Breast epithelium (tissue), 4 donors: ENCODE measurements at regions not wholly inside any gene's neighbourhood (a gene's known extent, or its start where the extent isn't known, plus 50 kb on each side); places are given as distances from the start of the nearest gene placed in this dataset.

Experiments used
- DNase-seq, 2 donors: peaks; one replicate each; pipeline ENCODE4 v3.0.0-alpha.2; 2019; ENCODE audit warnings: low spot score in 2 of 2
- H3K27ac ChIP-seq, 2 donors: fragments of 200-600 bp; sonication (generic) in 1 of 2; one replicate each; pipeline ENCODE4 v1.5.1; 2016 to 2019; ENCODE audit warnings: mild to moderate bottlenecking in 1 of 2
- H3K27me3 ChIP-seq, 2 donors: fragments of 200-600 bp; sonication (generic) in 1 of 2; one replicate each; pipeline versions ENCODE4 v1.5.1 to v1.6.0; 2017 to 2019; ENCODE audit warnings: control low read depth in 1 of 2, mild to moderate bottlenecking in 1 of 2
- H3K36me3 ChIP-seq: fragments of 200-600 bp; one replicate; pipeline ENCODE4 v1.5.1; 2019
- H3K4me1 ChIP-seq, 2 donors: fragments of 200-600 bp; sonication (generic); one replicate each; pipeline ENCODE4 v1.5.1; 2016 to 2019; ENCODE audit warnings: control low read depth in 1 of 2
- H3K4me3 ChIP-seq, 3 donors: fragments of 200-600 bp; sonication (generic); 1 replicate in 2 of 3; 2 replicates in 1 of 3; pipeline ENCODE4 v1.5.1; 2016 to 2019; ENCODE audit warnings: mild to moderate bottlenecking in 3 of 3, moderate library complexity in 2 of 3
- H3K9me3 ChIP-seq, 2 donors: fragments of 200-600 bp; sonication (generic) in 1 of 2; one replicate each; pipeline ENCODE4 v1.5.1; 2016 to 2019; ENCODE audit warnings: control low read depth in 1 of 2
- CTCF ChIP-seq, 3 donors: fragments of 450-650 bp; IDR thresholded peaks; one replicate each; pipeline ENCODE4 v1.5.1; 2016 to 2017; ENCODE audit warnings: antibody characterized with exemption in 3 of 3, mild to moderate bottlenecking in 3 of 3, moderate library complexity in 3 of 3
- POLR2A ChIP-seq: fragments of 450-650 bp; IDR thresholded peaks from one replicate; pipeline ENCODE4 v1.6.1; 2016; ENCODE audit warnings: antibody characterized with exemption, mild to moderate bottlenecking, moderate library complexity
- POLR2AphosphoS5 ChIP-seq, 3 donors: sonication (generic); formaldehyde crosslinking; IDR thresholded peaks; one replicate each; pipeline ENCODE4 v1.6.1; 2017; ENCODE audit warnings: antibody characterized with exemption in 3 of 3
- intact Hi-C: fragments of 100-400 bp; cut with DNase I; formaldehyde crosslinking; loops from one replicate; pipeline ENCODE4 v1.15.1; 2023; ENCODE audit warnings: low total_unique reads

GRCh38 chr6:139996253-139996834, 621.9 kb upstream of the CITED2 start:
- Histone ChIP-seq H3K27ac (no peak overlapping the region), H3K27me3 (no peaks in the 10 kb centered on the region), H3K36me3 (no peaks in the 10 kb centered on the region), H3K4me1 (no peaks in the 10 kb centered on the region), H3K9me3 (no peaks in the 10 kb centered on the region), H3K4me3 (no peak overlapping the region)
- no peak for TF ChIP-seq POLR2A
- TF ChIP-seq POLR2AphosphoS5 (IDR thresholded peaks at IDR 0.05), result no peak
- TF ChIP-seq CTCF (IDR thresholded peaks at IDR 0.05), result no peak
- intact Hi-C loops, result no loop called here
- DNase-seq, result no peak

GRCh38 chr6:139994998-139995397, 620.5 kb upstream of the CITED2 start:
- no peak overlapping the region for H3K4me3 ChIP-seq
- H3K27ac ChIP-seq, result no peak overlapping the region
- H3K36me3 ChIP-seq, result no peaks in the 10 kb centered on the region
- no peaks in the 10 kb centered on the region for H3K4me1 ChIP-seq
- intact Hi-C loops, result no loop called here
- TF ChIP-seq CTCF (IDR thresholded peaks at IDR 0.05), result no peak
- no peak for TF ChIP-seq POLR2AphosphoS5 (IDR thresholded peaks at IDR 0.05)
- TF ChIP-seq POLR2A, result no peak
- DNase-seq, result no peak
- no peaks in the 10 kb centered on the region for H3K27me3 ChIP-seq
- H3K9me3 ChIP-seq, result no peaks in the 10 kb centered on the region

- H3K27me3 ChIP-seq, result no peaks in the 10 kb centered on the region
- intact Hi-C loops, result no loop called here
- H3K4me1 ChIP-seq, result no peaks in the 10 kb centered on the region
- no peak overlapping the region for H3K27ac ChIP-seq
- TF ChIP-seq CTCF (IDR thresholded peaks at IDR 0.05), result no peak
- TF ChIP-seq POLR2AphosphoS5 (IDR thresholded peaks at IDR 0.05), result no peak
- TF ChIP-seq POLR2A, result no peak
- H3K36me3 ChIP-seq, result no peaks in the 10 kb centered on the region
- no peaks in the 10 kb centered on the region for H3K9me3 ChIP-seq
- no peak for DNase-seq
- H3K4me3 ChIP-seq, result no peak overlapping the region
Measured at GRCh38 chr6:139990856-139991465, 616.5 kb upstream of the CITED2 start.

- no peak overlapping the region for H3K27ac ChIP-seq
- no peaks in the 10 kb centered on the region for H3K36me3 ChIP-seq
- TF ChIP-seq POLR2AphosphoS5 (IDR thresholded peaks at IDR 0.05), result no peak
- TF ChIP-seq POLR2A, result no peak
- TF ChIP-seq CTCF (IDR thresholded peaks at IDR 0.05), result no peak
- no peaks in the 10 kb centered on the region for H3K9me3 ChIP-seq
- intact Hi-C loops, result no loop called here
- H3K4me1 ChIP-seq, result no peaks in the 10 kb centered on the region
- no peak for DNase-seq
- H3K27me3 ChIP-seq, result no peaks in the 10 kb centered on the region
- H3K4me3 ChIP-seq, result no peak overlapping the region
Measured at GRCh38 chr6:139990026-139990686, 615.7 kb upstream of the CITED2 start.

- Histone ChIP-seq H3K4me1 (no peaks in the 10 kb centered on the region), H3K27ac (no peak overlapping the region), H3K4me3 (no peak overlapping the region), H3K27me3 (no peaks in the 10 kb centered on the region), H3K9me3 (no peaks in the 10 kb centered on the region), H3K36me3 (no peaks in the 10 kb centered on the region)
- no peak for DNase-seq
- intact Hi-C loops, result no loop called here
- no peak for TF ChIP-seq POLR2AphosphoS5 (IDR thresholded peaks at IDR 0.05)
- no peak for TF ChIP-seq POLR2A
- TF ChIP-seq CTCF (IDR thresholded peaks at IDR 0.05), result no peak
Measured at GRCh38 chr6:139988685-139989084, 614.2 kb upstream of the CITED2 start.
